Esophagus squamous epithelium (tissue), 5 donors: ENCODE measurements at regions not wholly inside any gene's neighbourhood (a gene's known extent, or its start where the extent isn't known, plus 50 kb on each side); places are given as distances from the start of the nearest gene placed in this dataset.

ENCODE experiments used
- DNase-seq: peaks from one replicate; lab custom pipeline; 2025; lab: John Stamatoyannopoulos, UW
- H3K27ac ChIP-seq, 4 donors: fragments of 200-600 bp; sonication (generic); one replicate each; pipeline ENCODE4 v1.5.1; 2016 to 2019; ENCODE audit warnings: mild to moderate bottlenecking in 1 of 4
- H3K27me3 ChIP-seq, 4 donors: fragments of 200-600 bp; sonication (generic); 1 replicate in 3 of 4; 2 replicates in 1 of 4; pipeline versions ENCODE4 v1.5.1 to v1.6.0; 2017 to 2021; ENCODE audit warnings: antibody characterized with exemption in 1 of 4
- H3K36me3 ChIP-seq, 3 donors: fragments of 200-600 bp; sonication (generic); one replicate each; pipeline ENCODE4 v1.5.1; 2016 to 2019
- H3K4me1 ChIP-seq, 3 donors: fragments of 200-600 bp; sonication (generic); one replicate each; pipeline ENCODE4 v1.5.1; 2017 to 2019
- H3K4me3 ChIP-seq, 4 donors: fragments of 200-600 bp; sonication (generic); 1 replicate in 3 of 4; 2 replicates in 1 of 4; pipeline ENCODE4 v1.5.1; 2016 to 2019; ENCODE audit warnings: mild to moderate bottlenecking in 2 of 4, moderate library complexity in 1 of 4
- H3K9me3 ChIP-seq, 3 donors: fragments of 200-600 bp; sonication (generic); one replicate each; pipeline ENCODE4 v1.5.1; 2016 to 2019
- CTCF ChIP-seq, 6 experiments: fragments of 450-650 bp in 4 of 6; fragments of 200-600 bp in 2 of 6; sonication (generic) in 2 of 6; IDR thresholded peaks; one replicate each; pipeline ENCODE4 v1.5.1; 2016 to 2019; ENCODE audit warnings: antibody characterized with exemption in 6 of 6, mild to moderate bottlenecking in 4 of 6, moderate library complexity in 4 of 6
- POLR2A ChIP-seq, 4 donors: fragments of 450-650 bp; IDR thresholded peaks; one replicate each; pipeline ENCODE4 v1.6.1; 2017; ENCODE audit warnings: antibody characterized with exemption in 4 of 4, mild to moderate bottlenecking in 4 of 4, moderate library complexity in 3 of 4
- WGBS, 2 donors: methylation state at CpG; one replicate each; pipeline ENCODE4 v1.1.5; 2018; 5-methylcytosine and 5-hydroxymethylcytosine counted together
- intact Hi-C: fragments of 100-400 bp; cut with DNase I; formaldehyde crosslinking; loops from one replicate; pipeline ENCODE4 v1.15.0; 2022
- donor health status: DM: yes; HTN: yes; CAD: no.

- intact Hi-C loops: no loop called here
- TF ChIP-seq CTCF (IDR thresholded peaks at IDR 0.05) (no peak), POLR2A (IDR thresholded peaks at IDR 0.05) (no peak)
- no peak overlapping the region for H3K27ac ChIP-seq
- no peak for DNase-seq
- peaks cover 0 to 13% (median 0%) of the 10 kb centered on the region in 3 donors for H3K4me1 ChIP-seq
- peaks cover 0 to 62% (median 0%) of the 10 kb centered on the region in 4 donors for H3K27me3 ChIP-seq
- H3K9me3 ChIP-seq: no peaks in the 10 kb centered on the region
- no peaks in the 10 kb centered on the region for H3K36me3 ChIP-seq
- 73 to 93% methylated on average over 5 of the region's 5 CpGs for WGBS, 2 donors
- no peak overlapping the region for H3K4me3 ChIP-seq
These were observed 209.2 kb downstream of the FOXL1 start for GRCh38 chr16:86787538-86787937.

GRCh38 chr16:86789621-86790051, 211.3 kb downstream of the FOXL1 start:
- Histone ChIP-seq H3K36me3 (no peaks in the 10 kb centered on the region), H3K27ac (no peak overlapping the region), H3K9me3 (no peaks in the 10 kb centered on the region), H3K27me3 (peaks cover 0 to 75% (median 0%) of the 10 kb centered on the region in 4 donors), H3K4me1 (no peaks in the 10 kb centered on the region), H3K4me3 (no peak overlapping the region)
- 36 to 52% methylated on average over 4 to 7 of the region's 13 CpGs for WGBS, 2 donors
- no peak for TF ChIP-seq CTCF (IDR thresholded peaks at IDR 0.05)
- TF ChIP-seq POLR2A (IDR thresholded peaks at IDR 0.05): no peak
- no peak for DNase-seq
- intact Hi-C loops: no loop called here

GRCh38 chr16:86791287-86792035, 213.1 kb downstream of the FOXL1 start:
- no peak overlapping the region for H3K4me3 ChIP-seq
- no peak for DNase-seq
- peaks cover 0 to 76% (median 0%) of the 10 kb centered on the region in 4 donors for H3K27me3 ChIP-seq
- no peaks in the 10 kb centered on the region for H3K9me3 ChIP-seq
- intact Hi-C loops: no loop called here
- H3K27ac ChIP-seq: no peak overlapping the region
- no peaks in the 10 kb centered on the region for H3K4me1 ChIP-seq
- TF ChIP-seq POLR2A (IDR thresholded peaks at IDR 0.05): no peak
- TF ChIP-seq CTCF (IDR thresholded peaks at IDR 0.05): no peak
- H3K36me3 ChIP-seq: no peaks in the 10 kb centered on the region
- WGBS, 2 donors: 48 to 60% methylated on average over 14 to 17 of the region's 20 CpGs

- WGBS, 2 donors: 83 to 84% methylated on average over 9 to 12 of the region's 15 CpGs
- H3K4me3 ChIP-seq: no peak overlapping the region
These were observed 216.0 kb downstream of the FOXL1 start for GRCh38 chr16:86794216-86794864.

More at GRCh38 chr16:86794216-86794864, 216.0 kb downstream of the FOXL1 start:
- Histone ChIP-seq H3K27ac (no peak overlapping the region), H3K9me3 (no peaks in the 10 kb centered on the region), H3K4me1 (no peaks in the 10 kb centered on the region), H3K36me3 (no peaks in the 10 kb centered on the region), H3K27me3 (peaks cover 0 to 80% (median 0%) of the 10 kb centered on the region in 4 donors)
- intact Hi-C loops: no loop called here
- no peak for TF ChIP-seq POLR2A (IDR thresholded peaks at IDR 0.05)
- no peak for TF ChIP-seq CTCF (IDR thresholded peaks at IDR 0.05)
- no peak for DNase-seq
